Osteoblast (primary cell): ENCODE measurements at regions not wholly inside any gene's neighbourhood (a gene's known extent, or its start where the extent isn't known, plus 50 kb on each side); places are given as distances from the start of the nearest gene placed in this dataset.

ENCODE experiments used
- DNase-seq: peaks from one replicate; pipeline ENCODE4 v3.0.0; 2011; ENCODE audit warnings: low spot score, mixed read lengths; ENCODE audit not compliant: insufficient read length; ENCODE audit errors: missing footprints
- H2AFZ ChIP-seq: 2 replicates; pipeline ENCODE4 v1.6.0; 2011; ENCODE audit warnings: mild to moderate bottlenecking, low read length
- H3K27ac ChIP-seq: 2 replicates; pipeline ENCODE4 v1.5.1; 2011; ENCODE audit warnings: mild to moderate bottlenecking, low read depth, low read length, moderate library complexity
- H3K27me3 ChIP-seq: 2 replicates; pipeline ENCODE4 v1.6.0; 2012; ENCODE audit warnings: mild to moderate bottlenecking, control low read depth, inconsistent platforms, low read length, moderate library complexity; ENCODE audit not compliant: insufficient read depth
- H3K36me3 ChIP-seq: 2 replicates; pipeline ENCODE4 v1.5.1; 2011; ENCODE audit warnings: mild to moderate bottlenecking, low read length, control low read depth, moderate library complexity; ENCODE audit not compliant: insufficient read depth
- H3K4me1 ChIP-seq: 2 replicates; pipeline ENCODE4 v1.5.1; 2011; ENCODE audit warnings: mild to moderate bottlenecking, low read length, control low read depth, moderate library complexity; ENCODE audit not compliant: insufficient read depth
- H3K4me2 ChIP-seq: 2 replicates; pipeline ENCODE4 v1.6.0; 2011; ENCODE audit warnings: mild to moderate bottlenecking, low read length; ENCODE audit not compliant: insufficient read depth
- H3K4me3 ChIP-seq: fragments of 200-600 bp; sonication (generic); 3 replicates; pipeline ENCODE4 v1.5.1; 2012; ENCODE audit warnings: mild to moderate bottlenecking, low read length, inconsistent platforms; ENCODE audit not compliant: insufficient read depth
- H3K79me2 ChIP-seq: 2 replicates; pipeline ENCODE4 v1.6.0; 2012; ENCODE audit warnings: mild to moderate bottlenecking, low read length, control low read depth, inconsistent platforms; ENCODE audit not compliant: insufficient read depth
- H3K9me3 ChIP-seq: 2 replicates; pipeline ENCODE4 v1.5.1; 2011; ENCODE audit warnings: low read depth, low read length, control low read depth
- H4K20me1 ChIP-seq: 2 replicates; pipeline ENCODE4 v1.6.0; 2012; ENCODE audit warnings: mild to moderate bottlenecking, low read length, control low read depth; ENCODE audit not compliant: insufficient read depth
- CTCF ChIP-seq: IDR thresholded peaks from 2 replicates; pipeline ENCODE4 v1.5.1; 2011; ENCODE audit warnings: mild to moderate bottlenecking, low read depth, low read length, moderate library complexity; ENCODE audit errors: extremely low read depth

GRCh38 chr7:18430810-18431209 lies 64.7 kb upstream of the HDAC9 start:
- no peaks in the 10 kb centered on the region for H3K36me3 ChIP-seq
- no peak for DNase-seq
- no peak for TF ChIP-seq CTCF
- H3K27ac ChIP-seq = no peak overlapping the region
- no peaks in the 10 kb centered on the region for H3K9me3 ChIP-seq
- no peaks in the 10 kb centered on the region for H3K27me3 ChIP-seq
- no peaks in the 10 kb centered on the region for H3K79me2 ChIP-seq
- no peak overlapping the region for H3K4me2 ChIP-seq
- peaks cover 14% of the 10 kb centered on the region for H3K4me1 ChIP-seq
- H2AFZ ChIP-seq = no peak overlapping the region
- no peak overlapping the region for H3K4me3 ChIP-seq
- no peaks in the 10 kb centered on the region for H4K20me1 ChIP-seq

GRCh38 chr7:18434171-18434570 lies 61.4 kb upstream of the HDAC9 start:
- no peak for TF ChIP-seq CTCF
- Histone ChIP-seq H3K4me3 (no peak overlapping the region), H3K27ac (no peak overlapping the region), H3K27me3 (no peaks in the 10 kb centered on the region), H3K9me3 (no peaks in the 10 kb centered on the region), H2AFZ (no peak overlapping the region), H3K36me3 (no peaks in the 10 kb centered on the region), H3K79me2 (no peaks in the 10 kb centered on the region), H3K4me2 (no peak overlapping the region), H4K20me1 (no peaks in the 10 kb centered on the region), H3K4me1 (peaks cover 5% of the 10 kb centered on the region)
- no peak for DNase-seq

GRCh38 chr7:18437101-18437500 lies 58.4 kb upstream of the HDAC9 start:
- no peak for TF ChIP-seq CTCF

GRCh38 chr7:18440934-18441333 lies 54.6 kb upstream of the HDAC9 start:
- Histone ChIP-seq H3K4me2 (no peak overlapping the region), H4K20me1 (no peaks in the 10 kb centered on the region), H3K36me3 (no peaks in the 10 kb centered on the region), H3K4me1 (no peaks in the 10 kb centered on the region), H3K27me3 (no peaks in the 10 kb centered on the region), H3K9me3 (no peaks in the 10 kb centered on the region), H2AFZ (no peak overlapping the region), H3K4me3 (no peak overlapping the region), H3K79me2 (no peaks in the 10 kb centered on the region), H3K27ac (no peak overlapping the region)
- TF ChIP-seq CTCF = no peak
- no peak for DNase-seq

More at GRCh38 chr7:18437101-18437500, 58.4 kb upstream of the HDAC9 start:
- Histone ChIP-seq H3K4me2 (no peak overlapping the region), H3K79me2 (no peaks in the 10 kb centered on the region), H3K9me3 (no peaks in the 10 kb centered on the region), H2AFZ (no peak overlapping the region), H4K20me1 (no peaks in the 10 kb centered on the region), H3K36me3 (no peaks in the 10 kb centered on the region), H3K27me3 (no peaks in the 10 kb centered on the region), H3K4me1 (no peaks in the 10 kb centered on the region), H3K27ac (no peak overlapping the region), H3K4me3 (no peak overlapping the region)
- DNase-seq = no peak
